ENCODE measurements at regions not wholly inside any gene's neighbourhood (a gene's known extent, or its start where the extent isn't known, plus 50 kb on each side); places are given as distances from the start of the nearest gene placed in this dataset.

DNA sequence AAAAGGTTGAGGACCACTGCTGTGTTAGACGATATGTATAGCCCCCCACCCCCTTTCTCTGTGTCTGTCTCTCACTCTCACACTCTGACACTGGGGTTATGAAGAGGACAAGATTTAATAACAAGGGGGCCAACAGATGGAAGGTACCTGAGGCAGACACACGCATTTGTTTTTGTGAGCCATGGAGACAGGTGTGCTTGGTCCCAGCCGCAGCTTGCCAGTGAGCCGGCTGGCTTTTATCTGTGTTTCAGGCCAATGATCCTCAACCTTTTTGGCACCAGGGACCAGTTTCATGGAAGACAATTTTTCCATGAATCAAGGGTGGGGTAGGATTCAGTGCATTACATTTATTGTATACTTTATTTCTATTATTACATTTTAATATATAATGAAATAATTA is 394.9 kb upstream of the RGMA start:
- no peak overlapping the region for H3K4me3 ChIP-seq
- no peak overlapping the region for H3K27ac ChIP-seq

DNA sequence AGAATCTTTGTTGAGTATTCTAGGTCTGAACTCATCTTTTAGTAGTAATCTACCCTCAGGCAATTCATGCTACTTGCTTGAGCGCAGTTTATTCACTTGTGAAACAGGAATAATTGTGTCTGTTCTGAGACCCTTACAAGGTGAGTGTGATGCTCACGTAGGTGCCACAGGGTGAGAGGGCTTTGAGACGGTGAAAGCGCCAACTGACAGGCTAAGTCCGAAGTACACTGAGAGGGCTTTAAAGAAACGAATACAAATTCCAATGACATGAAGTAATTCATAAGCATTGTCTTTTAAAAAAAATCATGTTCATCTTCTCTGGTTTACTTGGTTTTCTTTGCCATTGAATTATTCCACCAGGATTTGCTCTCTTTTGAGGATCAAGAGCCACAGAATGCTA is 393.7 kb upstream of the RGMA start:
- Histone ChIP-seq H3K4me3 (no peak overlapping the region), H3K27ac (no peak overlapping the region)

DNA sequence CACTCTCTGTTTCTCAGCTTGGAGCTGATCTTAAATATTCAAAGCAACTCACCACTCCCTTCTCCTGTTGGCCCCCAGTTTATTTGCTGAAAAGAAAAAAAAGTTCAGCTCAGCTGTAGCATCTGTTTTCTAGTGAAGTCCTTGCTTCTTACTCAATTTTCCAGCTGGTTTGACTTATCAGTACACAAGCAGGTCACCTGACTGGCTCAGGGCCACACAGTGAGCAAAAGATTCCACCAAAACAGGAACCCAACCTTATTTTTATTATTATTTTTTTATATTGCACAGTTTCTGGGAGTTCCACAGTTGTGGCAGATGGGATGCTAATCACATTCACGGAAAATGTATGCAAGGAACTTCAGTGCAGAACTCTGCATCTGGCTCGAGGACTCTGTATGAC is 390.7 kb upstream of the RGMA start:
- Histone ChIP-seq H3K4me3 (no peak overlapping the region), H3K27ac (peak overlapping the region in 1 of 21 experiments; percentile 7)

DNA sequence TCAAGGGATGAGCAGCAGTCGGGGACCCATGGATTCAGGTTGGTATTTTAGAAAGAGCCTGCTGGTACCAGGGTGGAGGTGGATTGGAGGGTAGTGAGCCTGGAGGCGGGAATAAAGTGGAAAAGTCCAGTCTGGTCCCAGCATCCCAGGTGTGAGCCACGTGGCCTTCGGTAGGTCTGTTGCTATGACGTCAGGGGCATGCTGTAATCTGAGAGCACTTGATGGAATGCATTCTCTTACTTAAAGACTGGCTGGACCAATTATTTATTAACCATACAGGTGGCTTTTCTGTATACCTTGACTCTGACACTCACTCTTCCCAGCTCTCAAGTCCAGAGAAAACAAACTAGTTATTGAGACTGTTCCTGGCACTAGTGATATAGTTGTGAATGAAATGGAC is 389.9 kb upstream of the RGMA start:
- no peak overlapping the region for H3K27ac ChIP-seq
- H3K4me3 ChIP-seq: no peak overlapping the region

DNA sequence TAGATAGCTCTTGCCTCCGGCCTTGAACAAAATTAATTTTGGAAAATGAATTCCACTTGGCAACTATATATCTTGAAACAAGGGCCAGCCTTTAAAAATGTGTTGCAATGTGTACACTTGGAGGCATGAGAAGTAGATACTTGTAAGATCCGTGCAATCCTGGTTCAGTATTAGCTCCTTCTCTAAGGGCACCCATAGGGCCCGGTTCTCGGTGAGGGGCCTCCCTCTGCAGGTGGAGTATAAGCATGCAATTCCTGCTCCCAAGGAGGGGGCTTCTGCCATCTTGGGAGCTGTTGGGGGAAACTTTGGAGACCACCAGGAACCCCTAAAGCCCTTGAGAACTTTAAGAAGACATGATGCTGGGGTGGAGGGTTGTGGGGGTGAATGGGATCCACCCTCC is 388.7 kb upstream of the RGMA start:
- no peak overlapping the region for H3K4me3 ChIP-seq
- H3K27ac ChIP-seq: peak overlapping the region in 2 of 21 experiments; percentile 25 to 34

DNA sequence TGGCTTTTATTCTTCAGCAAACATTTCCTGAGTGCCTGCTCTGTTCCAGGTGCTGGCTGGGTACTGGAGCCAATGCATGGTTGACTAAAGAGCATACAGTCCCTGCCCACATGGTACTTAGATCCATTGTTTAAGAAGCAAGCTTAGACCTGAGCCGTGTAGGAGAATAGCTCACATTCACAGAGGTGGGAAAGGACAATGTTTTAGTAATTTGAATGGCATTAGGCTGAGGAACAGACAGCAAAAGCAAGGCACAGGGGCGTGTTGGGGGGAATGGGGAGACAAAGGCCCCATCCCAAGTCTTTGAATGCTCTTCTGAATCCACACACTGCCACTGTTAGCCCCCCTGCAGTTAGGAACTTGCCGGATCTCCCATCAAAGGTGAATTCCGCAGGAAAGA is 388.2 kb upstream of the RGMA start:
- Histone ChIP-seq H3K27ac (peak overlapping the region in 2 of 21 experiments; percentile 25 to 34), H3K4me3 (no peak overlapping the region)

DNA sequence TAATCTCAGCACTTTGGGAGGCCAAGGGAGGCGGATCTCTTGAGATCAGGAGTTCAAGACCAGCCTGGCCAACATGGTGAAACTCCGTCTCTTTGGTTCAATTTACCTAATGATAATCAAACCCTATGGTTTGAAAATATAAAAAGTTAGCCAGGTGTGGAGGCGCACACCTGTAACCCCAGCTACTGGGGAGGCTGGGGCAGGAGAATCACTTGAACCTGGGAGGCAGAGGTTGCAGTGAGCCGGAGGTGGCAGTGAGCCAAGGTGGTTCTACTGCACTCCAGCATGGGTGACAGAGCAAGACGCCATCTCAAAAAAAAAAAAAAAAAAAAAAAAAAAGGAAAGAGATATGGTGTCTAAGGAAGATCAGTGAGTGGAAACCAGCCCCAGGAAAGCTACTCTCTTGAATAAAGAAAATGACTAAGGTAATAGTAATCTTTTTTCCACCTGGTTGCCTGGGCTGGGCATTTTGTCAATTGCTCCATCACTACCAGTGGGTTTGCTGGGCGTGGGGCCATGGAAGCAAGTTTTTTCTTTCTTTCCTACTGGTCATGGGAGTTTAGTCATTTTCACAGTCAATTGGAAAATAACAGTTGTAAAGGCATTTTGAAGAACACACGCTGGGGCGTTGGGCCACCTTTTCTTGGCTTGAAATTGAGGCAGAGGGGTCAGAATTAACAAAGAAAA is 387.6 kb upstream of the RGMA start:
- no peak overlapping the region for H3K27ac ChIP-seq
- H3K4me3 ChIP-seq: no peak overlapping the region

DNA sequence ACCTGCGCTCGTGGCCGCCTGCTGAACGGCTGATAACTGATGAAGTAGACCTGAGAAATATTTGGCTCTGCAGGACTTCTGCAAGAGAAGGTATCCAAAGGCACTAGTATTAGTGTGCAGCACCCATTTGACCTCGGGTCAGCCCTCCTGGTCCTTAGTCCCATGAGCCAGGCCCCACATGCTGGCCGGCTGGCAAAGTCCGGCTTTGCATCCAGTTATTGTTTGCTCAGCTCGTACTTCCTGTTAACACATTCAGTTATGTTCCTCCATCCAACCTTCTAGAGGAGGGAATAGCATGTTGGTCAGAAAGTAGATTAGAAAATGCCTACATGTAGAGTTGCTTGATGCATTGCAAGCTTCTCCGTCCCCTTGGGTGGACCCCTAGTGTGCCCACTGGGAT is 385.7 kb upstream of the RGMA start:
- Histone ChIP-seq H3K27ac (no peak overlapping the region), H3K4me3 (no peak overlapping the region)

DNA sequence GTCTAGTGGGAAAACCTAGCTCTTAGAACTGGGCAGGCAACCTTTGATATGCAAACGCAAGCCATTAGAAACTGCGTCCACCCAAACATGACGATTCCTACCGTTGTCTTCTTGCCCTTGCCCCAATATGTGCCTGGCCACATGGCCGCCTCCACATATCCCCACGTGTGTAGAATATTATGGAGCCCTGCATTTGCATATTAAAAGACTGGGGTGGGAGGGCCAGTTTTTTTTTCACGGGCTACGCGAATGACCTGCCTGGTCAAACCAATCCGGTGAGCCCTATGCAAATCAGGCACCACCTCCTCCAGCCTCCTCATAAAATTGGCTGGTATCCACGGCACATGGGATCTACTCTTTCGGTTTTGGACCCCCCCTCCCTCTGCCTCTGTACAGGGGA is 381.0 kb upstream of the RGMA start:
- no peak overlapping the region for H3K4me3 ChIP-seq
- no peak overlapping the region for H3K27ac ChIP-seq

GRCh38 chr15:93467337-93467736 is 378.3 kb upstream of the RGMA start:
- Histone ChIP-seq H3K27ac (no peak overlapping the region), H3K4me3 (no peak overlapping the region)

DNA sequence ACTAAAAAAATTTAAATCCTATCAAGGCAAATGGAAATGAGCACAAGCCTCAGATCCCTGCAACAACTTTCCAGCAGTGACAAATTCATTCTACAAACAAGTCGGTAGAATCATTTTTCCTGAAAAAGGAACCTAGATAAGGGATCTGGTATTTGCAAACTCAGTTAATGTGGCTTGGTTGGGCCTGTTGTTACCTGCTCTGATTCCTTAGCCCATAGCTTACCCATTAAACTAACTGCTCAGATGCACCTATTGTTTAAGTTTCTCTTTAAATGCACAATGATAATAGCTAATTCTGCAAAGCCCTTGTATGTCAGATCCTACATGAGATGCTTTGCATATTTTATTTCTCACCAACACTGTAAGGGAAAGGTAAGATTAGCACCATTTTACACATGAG is 377.4 kb upstream of the RGMA start:
- H3K27ac ChIP-seq: no peak overlapping the region
- no peak overlapping the region for H3K4me3 ChIP-seq

GRCh38 chr15:93462690-93463089 is 373.7 kb upstream of the RGMA start:
- H3K27ac ChIP-seq: no peak overlapping the region

DNA sequence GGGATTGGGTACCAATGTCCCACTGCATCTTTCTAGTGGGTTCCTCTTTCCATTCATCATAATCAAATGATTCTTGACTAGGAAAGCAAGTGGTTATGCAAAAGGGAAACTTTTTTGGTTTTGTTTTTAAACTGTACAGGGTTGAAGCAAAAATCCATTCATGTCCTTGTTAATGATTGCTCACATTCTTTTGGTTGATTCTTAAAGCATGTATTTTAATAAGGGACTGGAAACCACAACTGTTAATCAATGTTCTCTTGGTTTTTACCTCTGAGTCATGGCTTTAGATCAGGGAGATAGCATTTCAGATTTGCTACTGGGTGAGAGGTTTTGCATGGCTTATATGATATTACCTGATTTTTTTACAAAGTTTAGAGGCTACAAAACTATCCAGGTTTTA is 371.7 kb upstream of the RGMA start:
- H3K27ac ChIP-seq: no peak overlapping the region
- no peak overlapping the region for H3K4me3 ChIP-seq

More at GRCh38 chr15:93462690-93463089, 373.7 kb upstream of the RGMA start:
- no peak overlapping the region for H3K4me3 ChIP-seq

DNA sequence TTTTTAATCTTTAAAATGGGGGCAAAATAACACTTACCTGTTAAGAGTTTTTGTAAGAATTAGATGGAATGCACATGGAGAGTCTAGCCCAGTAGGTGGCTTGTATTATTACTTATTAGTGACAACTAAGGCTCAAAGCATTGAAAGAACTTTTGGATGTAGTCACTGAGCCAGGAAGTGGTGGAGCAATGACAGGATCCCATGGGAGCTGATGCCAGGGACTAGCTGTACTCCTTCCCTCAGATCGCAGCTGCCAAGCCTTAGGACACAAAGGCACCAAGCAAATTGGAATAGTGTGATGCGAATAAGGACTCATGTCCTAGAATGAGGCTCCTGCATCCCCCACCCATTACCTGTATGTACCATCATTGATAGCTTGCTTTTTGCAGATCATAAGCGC is 370.4 kb upstream of the RGMA start:
- no peak overlapping the region for H3K4me3 ChIP-seq
- H3K27ac ChIP-seq: no peak overlapping the region

DNA sequence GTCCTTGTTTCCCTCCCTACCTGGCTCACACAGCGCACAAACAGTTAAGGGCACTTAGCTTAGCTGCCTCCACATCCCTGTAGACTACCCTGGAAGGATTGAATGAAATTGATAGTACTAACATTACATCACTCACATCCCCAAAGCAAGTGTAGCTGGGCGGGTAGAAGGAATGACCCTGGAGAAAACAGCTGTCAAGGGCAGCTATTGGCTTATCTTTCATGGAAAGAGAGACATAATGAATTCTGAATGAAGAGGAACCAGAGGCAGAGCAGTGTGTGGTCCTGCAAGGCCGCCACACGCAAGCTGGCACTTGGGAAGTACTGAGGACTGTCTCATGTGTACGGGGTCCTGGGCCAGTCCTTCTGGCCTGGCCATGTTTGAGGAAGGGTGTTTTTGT is 369.6 kb upstream of the RGMA start:
- H3K4me3 ChIP-seq: no peak overlapping the region
- no peak overlapping the region for H3K27ac ChIP-seq

DNA sequence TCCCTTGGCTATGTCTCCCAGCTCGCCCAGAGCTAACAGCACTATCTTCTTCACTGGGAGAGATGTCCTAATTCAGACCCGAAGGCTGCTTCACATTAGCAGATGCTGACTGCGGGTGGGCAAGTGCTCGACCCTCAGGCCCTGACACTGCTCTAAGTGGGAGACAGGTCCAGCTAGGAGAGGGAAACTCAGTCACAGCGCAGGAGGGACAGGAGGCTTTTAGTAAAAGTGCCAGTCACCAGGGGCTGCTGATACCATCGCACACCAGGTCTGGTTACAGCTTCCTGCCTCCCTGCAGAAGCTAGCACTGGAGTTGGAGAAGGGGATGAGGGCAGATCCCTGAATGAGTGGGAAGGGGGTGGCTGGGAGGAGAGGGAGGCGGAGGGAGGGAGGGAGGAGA is 365.8 kb upstream of the RGMA start:
- no peak overlapping the region for H3K4me3 ChIP-seq
- H3K27ac ChIP-seq: no peak overlapping the region

GRCh38 chr15:93452537-93453211 is 363.7 kb upstream of the RGMA start:
- H3K4me3 ChIP-seq: no peak overlapping the region
- H3K27ac ChIP-seq: no peak overlapping the region

DNA sequence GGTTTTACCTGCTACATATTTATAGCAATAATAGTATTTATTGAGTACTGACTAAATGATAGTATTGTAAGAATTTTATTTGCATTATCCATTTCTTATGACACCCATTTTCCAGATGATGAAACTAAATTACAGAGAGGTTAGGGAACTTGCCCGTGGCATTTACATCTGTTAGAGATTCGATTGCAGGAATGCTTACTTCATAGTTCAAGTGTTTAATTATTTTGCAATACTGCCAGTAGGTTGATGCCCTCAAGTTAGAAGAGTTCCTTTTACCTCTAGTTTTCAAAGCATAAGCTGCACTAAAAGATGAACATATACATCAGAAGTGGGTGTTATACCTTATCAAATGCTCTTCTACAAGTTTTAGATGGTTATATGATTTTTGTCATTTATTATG is 362.8 kb upstream of the RGMA start:
- Histone ChIP-seq H3K4me3 (no peak overlapping the region), H3K27ac (no peak overlapping the region)

GRCh38 chr15:93451265-93451664 is 362.3 kb upstream of the RGMA start:
- Histone ChIP-seq H3K4me3 (no peak overlapping the region), H3K27ac (no peak overlapping the region)

- no peak overlapping the region for H3K27ac ChIP-seq
- no peak overlapping the region for H3K4me3 ChIP-seq
These were observed 360.8 kb upstream of the RGMA start for GRCh38 chr15:93449798-93450197.

- H3K27ac ChIP-seq: no peak overlapping the region
- H3K4me3 ChIP-seq: no peak overlapping the region
These were observed 349.3 kb upstream of the RGMA start for GRCh38 chr15:93438310-93438709.

GRCh38 chr15:93432474-93432873 is 343.5 kb upstream of the RGMA start:
- Histone ChIP-seq H3K27ac (no peak overlapping the region), H3K4me3 (no peak overlapping the region)
